GM12878 (cell line): ENCODE measurements at regions not wholly inside any gene's neighbourhood (a gene's known extent, or its start where the extent isn't known, plus 50 kb on each side); places are given as distances from the start of the nearest gene placed in this dataset.

Experiments used
- ATAC-seq: fragments of 200-7000 bp; cut with Tn5 transposase; 3 replicates; pipeline ENCODE4 v1.9.1; 2020; ENCODE audit warnings: mild to moderate bottlenecking, moderate library complexity
- BruUV-seq: library from RNA; stranded (reverse); fragments of 400-500 nt; replicated peaks from 2 replicates; lab custom pipeline; 2021; lab: Mats Ljungman, UMichigan
- CTCF ChIA-PET: fragments of 300-600 bp; sonication (Branson Sonifier 250); formaldehyde crosslinking; extraction: SDS; loops from one replicate; lab custom pipeline; 2021; ENCODE audit warnings: inconsistent platforms; lab: Yijun Ruan, JAX
- POLR2A ChIA-PET: fragments of 350-600 bp; formaldehyde crosslinking; extraction: SDS; loops from one replicate; lab custom pipeline; 2021; ENCODE audit warnings: inconsistent platforms; lab: Charles Lee
- RAD21 ChIA-PET: fragments of 300-600 bp; sonication (Branson Sonifier 250); formaldehyde crosslinking; loops from one replicate; lab custom pipeline; 2023; ENCODE audit warnings: antibody characterized with exemption; ENCODE audit not compliant: unreplicated experiment; lab: Charles Lee
- SMC1A ChIA-PET: fragments of 300-600 bp; sonication (Branson Sonifier 250); formaldehyde crosslinking; loops from one replicate; lab custom pipeline; 2023; ENCODE audit not compliant: unreplicated experiment, uncharacterized antibody; lab: Charles Lee
- DNase-seq: peaks from one replicate; pipeline ENCODE4 v3.0.0-alpha.2; 2011; ENCODE audit warnings: low read depth, low spot score
- FAIRE-seq: peaks from 3 replicates; lab custom pipeline; 2011; peaks lifted over from hg19 to GRCh38; lab: Jason Lieb, UNC
- H2AFZ ChIP-seq: 2 replicates; pipeline ENCODE4 v1.6.0; 2011; ENCODE audit warnings: low read depth, low read length, control low read depth; ENCODE audit not compliant: control insufficient read depth
- H3K27ac ChIP-seq: 2 replicates; pipeline ENCODE4 v1.5.1; 2011; ENCODE audit warnings: control low read depth; ENCODE audit not compliant: control insufficient read depth, insufficient read depth
- H3K27me3 ChIP-seq, 2 experiments: replicated peaks in 1 of 2; 2 replicates each; pipeline versions ENCODE4 v1.6.0 to v1.6.1; 2011; ENCODE audit warnings: low read length in 1 of 2; ENCODE audit not compliant: control insufficient read depth in 2 of 2, insufficient read depth in 2 of 2
- H3K36me3 ChIP-seq, 2 experiments: 2 replicates each; pipeline ENCODE4 v1.5.1; 2011; ENCODE audit warnings: low read length in 1 of 2; ENCODE audit not compliant: control insufficient read depth in 2 of 2, insufficient read depth in 2 of 2
- H3K4me1 ChIP-seq: 2 replicates; pipeline ENCODE4 v1.6.1; 2011; ENCODE audit warnings: mild to moderate bottlenecking, low read length, moderate library complexity, mixed read lengths; ENCODE audit not compliant: control insufficient read depth, insufficient read depth
- H3K4me2 ChIP-seq: 2 replicates; pipeline ENCODE4 v1.6.0; 2011; ENCODE audit warnings: control low read depth; ENCODE audit not compliant: control insufficient read depth, insufficient read depth
- H3K4me3 ChIP-seq: fragments of 200-600 bp; sonication (generic); 2 replicates; pipeline ENCODE4 v1.5.1; 2016
- H3K79me2 ChIP-seq: 2 replicates; pipeline ENCODE4 v1.6.0; 2011; ENCODE audit warnings: low read length; ENCODE audit not compliant: control insufficient read depth, insufficient read depth
- H3K9ac ChIP-seq: 2 replicates; pipeline ENCODE4 v1.8.0; 2011; ENCODE audit warnings: low read length, control low read depth, mixed read lengths; ENCODE audit not compliant: control insufficient read depth, insufficient read depth
- H3K9me3 ChIP-seq: replicated peaks from 3 replicates; pipeline ENCODE4 v1.5.1; 2011; ENCODE audit warnings: mild to moderate bottlenecking, low read length; ENCODE audit not compliant: control insufficient read depth, insufficient read depth
- H4K20me1 ChIP-seq: 2 replicates; pipeline ENCODE4 v1.6.0; 2011; ENCODE audit not compliant: control insufficient read depth, insufficient read depth
- E2F4 ChIP-seq: IDR thresholded peaks from 2 replicates; pipeline ENCODE4 v1.6.1; 2012; ENCODE audit warnings: low read depth, low read length, improper control_type of control experiment
- GATAD2B ChIP-seq: fragments of 450-650 bp; conservative IDR thresholded peaks from 2 replicates; pipeline ENCODE4 v1.6.1; 2017; ENCODE audit warnings: low read depth, mild to moderate bottlenecking, moderate library complexity
- JUND ChIP-seq: IDR thresholded peaks from 2 replicates; pipeline ENCODE4 v1.6.1; 2012; ENCODE audit warnings: low read depth, mild to moderate bottlenecking, low read length, improper control_type of control experiment, moderate library complexity
- KAT2A ChIP-seq: conservative IDR thresholded peaks from 2 replicates; pipeline ENCODE4 v1.6.1; 2011; ENCODE audit warnings: low read depth, low read length; ENCODE audit not compliant: control insufficient read depth
- KLF5 ChIP-seq: fragments of 450-650 bp; IDR thresholded peaks from 2 replicates; pipeline ENCODE4 v1.6.1; 2014; ENCODE audit warnings: mild to moderate bottlenecking; ENCODE audit not compliant: partially characterized antibody
- MEF2B ChIP-seq: fragments of 450-650 bp; IDR thresholded peaks from 2 replicates; pipeline ENCODE4 v1.6.1; 2018; ENCODE audit warnings: mild to moderate bottlenecking, moderate library complexity; ENCODE audit not compliant: partially characterized antibody, poor library complexity, severe bottlenecking
- MYB ChIP-seq: fragments of 150-350 bp; IDR thresholded peaks from 2 replicates; pipeline ENCODE4 v1.6.1; 2014; ENCODE audit warnings: mild to moderate bottlenecking, low read depth, low read length, borderline replicate concordance
- NBN ChIP-seq: fragments of 450-650 bp; IDR thresholded peaks from 2 replicates; pipeline ENCODE4 v1.6.1; 2016
- NFIC ChIP-seq: IDR thresholded peaks from 2 replicates; pipeline ENCODE4 v1.6.1; 2012; ENCODE audit warnings: low read depth, mild to moderate bottlenecking, inconsistent platforms, low read length, moderate library complexity
- PBX3 ChIP-seq: IDR thresholded peaks from 2 replicates; pipeline ENCODE4 v1.6.1; 2011; ENCODE audit warnings: mild to moderate bottlenecking, low read depth, low read length, moderate library complexity; ENCODE audit not compliant: insufficient replicate concordance
- PKNOX1 ChIP-seq: fragments of 450-650 bp; IDR thresholded peaks from 2 replicates; pipeline ENCODE4 v1.6.1; 2016; ENCODE audit warnings: mild to moderate bottlenecking
- POU2F2 ChIP-seq: IDR thresholded peaks from 3 replicates; pipeline ENCODE4 v1.6.1; 2011; ENCODE audit warnings: low read depth, mild to moderate bottlenecking, low read length, borderline replicate concordance
- RCOR1 ChIP-seq: conservative IDR thresholded peaks from 2 replicates; pipeline ENCODE4 v1.6.1; 2012; ENCODE audit warnings: low read depth, low read length, improper control_type of control experiment
- SIX5 ChIP-seq: IDR thresholded peaks from 2 replicates; pipeline ENCODE4 v1.6.1; 2011; ENCODE audit warnings: mild to moderate bottlenecking, low read depth, low read length, moderate library complexity; ENCODE audit not compliant: severe bottlenecking
- SP1 ChIP-seq: IDR thresholded peaks from one replicate; pipeline ENCODE4 v1.6.1; 2011; ENCODE audit warnings: low read depth, low read length
- ZNF687 ChIP-seq: fragments of 450-650 bp; IDR thresholded peaks from 2 replicates; pipeline ENCODE4 v1.6.1; 2017; ENCODE audit warnings: mild to moderate bottlenecking, moderate library complexity
- WGBS: methylation state at CpG from one replicate; pipeline ENCODE4 v1.1.6; 2016; ENCODE audit warnings: low lambda C conversion rate; ENCODE audit not compliant: insufficient replicate concordance, insufficient coverage; ENCODE audit errors: missing lambda C conversion rate; 5-methylcytosine and 5-hydroxymethylcytosine counted together
- in situ Hi-C: fragments of 300-500 bp; cut with MboI; formaldehyde crosslinking; loops from 9 replicates; pipeline ENCODE4 v1.14.3; 2018; ENCODE audit warnings: mixed read lengths
- intact Hi-C: fragments of 100-400 bp; cut with micrococcal nuclease; formaldehyde crosslinking; loops from one replicate; pipeline ENCODE4 v1.14.2; 2022; ENCODE audit not compliant: unreplicated experiment

- WGBS, result 37% methylated on average over 3 of the region's 3 CpGs
- H3K27me3 ChIP-seq, result peaks cover 0 to 2% of the 10 kb centered on the region in 2 experiments; a peak in 1 of 4 replicates
- no peaks in the 10 kb centered on the region for H3K9me3 ChIP-seq
- POLR2A ChIA-PET, result no interaction called here
- CTCF ChIA-PET, result interaction anchor here (1.1 kb wide), 1 partner anchor 47 kb away, joined by 3 read pairs; no protein-coding TSS in a partner anchor
- no peak overlapping the region for H3K27ac ChIP-seq
- ATAC-seq (no peak), DNase-seq (no peak), FAIRE-seq (no peak)
- RAD21 ChIA-PET, result interaction anchor here (0.9 kb wide), 1 partner anchor 37 kb away, joined by 3 read pairs; no protein-coding TSS in a partner anchor
- no peaks in the 10 kb centered on the region for H3K79me2 ChIP-seq
- no peak overlapping the region for H3K4me2 ChIP-seq
- no peaks in the 10 kb centered on the region for H3K4me1 ChIP-seq
- H3K4me3 ChIP-seq, result no peak overlapping the region
- intact Hi-C loops (no loop called here), in situ Hi-C loops (no loop called here)
- BruUV-seq, result no TSS peak
- H4K20me1 ChIP-seq, result no peaks in the 10 kb centered on the region
- H2AFZ ChIP-seq, result no peak overlapping the region
- H3K36me3 ChIP-seq, result no peaks in the 10 kb centered on the region
- SMC1A ChIA-PET, result interaction anchor here (1.6 kb wide), 1 partner anchor 128 kb away, joined by 4 read pairs; no protein-coding TSS in a partner anchor
- H3K9ac ChIP-seq, result no peak overlapping the region
- TF ChIP-seq KAT2A, result no peak
- TF ChIP-seq NBN, result no peak
- no peak for TF ChIP-seq RCOR1
- TF ChIP-seq MYB, result no peak
- no peak for TF ChIP-seq E2F4
- TF ChIP-seq SIX5, result no peak
- no peak for TF ChIP-seq PKNOX1
- TF ChIP-seq NFIC, result no peak
- TF ChIP-seq ZNF687, result no peak
- TF ChIP-seq SP1, result no peak
- TF ChIP-seq KLF5, result no peak
- no peak for TF ChIP-seq GATAD2B
- no peak for TF ChIP-seq PBX3
- no peak for TF ChIP-seq POU2F2
- TF ChIP-seq MEF2B, result no peak
- no peak for TF ChIP-seq JUND
Measured at GRCh38 chr6:45794465-45794864, 221.2 kb downstream of the CLIC5 start.
